ENCODE measurements at regions not wholly inside any gene's neighbourhood (a gene's known extent, or its start where the extent isn't known, plus 50 kb on each side); places are given as distances from the start of the nearest gene placed in this dataset.

DNA sequence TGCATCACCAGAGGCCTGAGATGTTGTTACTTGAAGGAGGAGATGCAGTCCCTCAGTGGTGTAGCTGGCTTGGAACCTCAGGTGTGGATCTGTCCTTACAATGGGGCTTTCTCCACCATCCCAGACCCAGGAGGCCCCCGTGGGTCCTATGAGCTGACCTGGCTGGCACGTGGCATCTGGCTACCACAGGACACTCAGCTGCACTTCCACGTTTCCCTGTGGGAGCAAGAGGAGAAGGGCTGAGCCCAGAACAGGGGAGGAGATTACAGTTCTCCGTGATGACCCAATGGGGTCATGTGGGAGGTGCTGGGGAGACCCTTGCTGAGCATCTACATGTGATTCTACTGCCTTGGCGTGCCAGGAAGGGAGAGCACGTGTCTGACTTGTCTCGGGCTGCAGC lies 1448.4 kb downstream of the TBC1D22A start:
- Histone ChIP-seq H3K27ac (ENCODE audit: low read length) (no peak overlapping the region), H3K9ac (ENCODE audit: low read length) (no peak overlapping the region), H3K79me2 (ENCODE audit: low read length) (no peaks in the 10 kb centered on the region), H3K4me3 (ENCODE audit: low read length) (no peak overlapping the region), H3K4me1 (ENCODE audit: low read length) (no peaks in the 10 kb centered on the region), H3F3A (ENCODE audit: insufficient read depth, low read length) (no peaks in the 10 kb centered on the region), H3K9me2 (replicated peaks; ENCODE audit: insufficient read depth, low read length) (no peaks in the 10 kb centered on the region), H3K27me3 (replicated peaks; ENCODE audit: insufficient read depth, low read length) (no peaks in the 10 kb centered on the region), H3K9me3 (replicated peaks; ENCODE audit: insufficient read depth, low read length) (no peaks in the 10 kb centered on the region), H2AFZ (ENCODE audit: low read length) (no peak overlapping the region), H3K36me3 (replicated peaks; ENCODE audit: insufficient read depth, low read length) (no peaks in the 10 kb centered on the region), H4K20me1 (ENCODE audit: insufficient read depth, low read length) (no peaks in the 10 kb centered on the region), H3K4me2 (ENCODE audit: low read depth, low read length) (no peak overlapping the region)
- no peak for DNase-seq
- TF ChIP-seq, protein P1, sequence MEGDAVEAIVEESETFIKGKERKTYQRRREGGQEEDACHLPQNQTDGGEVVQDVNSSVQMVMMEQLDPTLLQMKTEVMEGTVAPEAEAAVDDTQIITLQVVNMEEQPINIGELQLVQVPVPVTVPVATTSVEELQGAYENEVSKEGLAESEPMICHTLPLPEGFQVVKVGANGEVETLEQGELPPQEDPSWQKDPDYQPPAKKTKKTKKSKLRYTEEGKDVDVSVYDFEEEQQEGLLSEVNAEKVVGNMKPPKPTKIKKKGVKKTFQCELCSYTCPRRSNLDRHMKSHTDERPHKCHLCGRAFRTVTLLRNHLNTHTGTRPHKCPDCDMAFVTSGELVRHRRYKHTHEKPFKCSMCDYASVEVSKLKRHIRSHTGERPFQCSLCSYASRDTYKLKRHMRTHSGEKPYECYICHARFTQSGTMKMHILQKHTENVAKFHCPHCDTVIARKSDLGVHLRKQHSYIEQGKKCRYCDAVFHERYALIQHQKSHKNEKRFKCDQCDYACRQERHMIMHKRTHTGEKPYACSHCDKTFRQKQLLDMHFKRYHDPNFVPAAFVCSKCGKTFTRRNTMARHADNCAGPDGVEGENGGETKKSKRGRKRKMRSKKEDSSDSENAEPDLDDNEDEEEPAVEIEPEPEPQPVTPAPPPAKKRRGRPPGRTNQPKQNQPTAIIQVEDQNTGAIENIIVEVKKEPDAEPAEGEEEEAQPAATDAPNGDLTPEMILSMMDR (IDR thresholded peaks at IDR 0.05; ENCODE audit: low read length) = no peak
- TF ChIP-seq EZH2phosphoT487 (IDR thresholded peaks at IDR 0.05; ENCODE audit: low read length) (no peak), EZH2 (optimal IDR thresholded peaks at IDR 0.05; ENCODE audit: low read depth, low read length) (no peak)

DNA sequence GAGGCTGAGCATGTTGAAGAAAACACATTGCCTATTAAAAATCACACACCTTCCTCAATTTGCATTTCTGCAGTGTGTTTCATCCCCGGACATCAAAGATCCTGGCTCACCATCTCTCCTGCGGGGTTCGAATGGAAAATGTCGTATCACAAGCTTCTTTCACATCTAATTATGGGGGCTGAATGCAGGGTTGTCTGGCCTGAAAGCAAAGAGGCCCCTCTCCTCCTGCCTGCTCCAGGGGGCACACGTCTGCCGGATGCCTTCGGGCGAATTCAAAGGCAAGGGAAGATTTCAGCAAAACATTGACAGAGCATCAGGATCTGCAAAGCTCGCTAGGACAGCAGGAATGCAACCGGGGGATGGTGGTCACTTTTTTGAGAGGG lies 1447.7 kb downstream of the TBC1D22A start:
- Histone ChIP-seq H3K9me3 (replicated peaks; ENCODE audit: insufficient read depth, low read length) (no peaks in the 10 kb centered on the region), H3K4me3 (ENCODE audit: low read length) (no peak overlapping the region), H3K4me1 (ENCODE audit: low read length) (no peaks in the 10 kb centered on the region), H3K9me2 (replicated peaks; ENCODE audit: insufficient read depth, low read length) (no peaks in the 10 kb centered on the region), H4K20me1 (ENCODE audit: insufficient read depth, low read length) (no peaks in the 10 kb centered on the region), H3F3A (ENCODE audit: insufficient read depth, low read length) (no peaks in the 10 kb centered on the region), H3K27ac (ENCODE audit: low read length) (no peak overlapping the region), H3K27me3 (replicated peaks; ENCODE audit: insufficient read depth, low read length) (no peaks in the 10 kb centered on the region), H2AFZ (ENCODE audit: low read length) (no peak overlapping the region), H3K9ac (ENCODE audit: low read length) (no peak overlapping the region), H3K79me2 (ENCODE audit: low read length) (no peaks in the 10 kb centered on the region), H3K4me2 (ENCODE audit: low read depth, low read length) (no peak overlapping the region), H3K36me3 (replicated peaks; ENCODE audit: insufficient read depth, low read length) (no peaks in the 10 kb centered on the region)
- DNase-seq = no peak
- TF ChIP-seq EZH2 (optimal IDR thresholded peaks at IDR 0.05; ENCODE audit: low read depth, low read length) (no peak), EZH2phosphoT487 (IDR thresholded peaks at IDR 0.05; ENCODE audit: low read length) (no peak)
- TF ChIP-seq, protein P1 (IDR thresholded peaks at IDR 0.05; ENCODE audit: low read length) = no peak

DNA sequence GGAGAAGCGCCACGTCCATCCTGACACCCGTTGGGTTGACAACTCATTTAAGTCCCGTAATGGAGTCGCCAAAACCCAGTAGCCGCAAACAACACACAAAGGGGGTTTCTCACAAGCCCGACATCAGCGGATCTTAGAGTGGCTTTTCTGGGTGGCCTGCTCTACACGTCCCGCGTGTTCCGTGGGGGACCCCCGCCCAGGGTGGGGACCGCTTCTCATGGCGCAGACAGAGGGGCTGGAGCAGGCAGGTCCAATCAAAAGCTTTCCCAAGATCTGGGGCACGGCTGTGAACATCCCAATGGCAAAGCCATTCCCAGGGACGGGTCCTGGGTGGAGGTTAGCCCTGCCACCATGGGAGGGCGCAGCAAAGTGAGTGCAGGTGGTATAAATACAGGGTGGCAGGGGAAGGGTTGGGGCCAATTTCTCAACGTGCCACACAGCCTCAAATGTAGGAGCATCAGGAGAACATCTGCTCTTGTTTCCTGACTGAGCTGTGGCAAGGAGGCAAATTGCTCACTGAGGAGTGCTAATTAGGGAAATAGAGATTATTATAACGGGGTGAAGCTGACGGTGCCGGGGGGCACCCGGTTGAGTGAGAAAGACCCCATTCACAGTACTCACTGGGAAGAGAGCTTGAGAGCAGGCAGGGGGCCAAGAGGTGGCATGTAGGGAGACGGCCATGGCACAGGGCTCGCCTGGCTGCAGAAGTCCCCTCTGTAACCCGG lies 1447.2 kb downstream of the TBC1D22A start:
- no peaks in the 10 kb centered on the region for H3K9me3 ChIP-seq (replicated peaks; ENCODE audit: insufficient read depth, low read length)
- no peak overlapping the region for H3K9ac ChIP-seq (ENCODE audit: low read length)
- no peaks in the 10 kb centered on the region for H3K9me2 ChIP-seq (replicated peaks; ENCODE audit: insufficient read depth, low read length)

More for the DNA sequence above, 1447.2 kb downstream of the TBC1D22A start:
- H3K27me3 ChIP-seq (replicated peaks; ENCODE audit: insufficient read depth, low read length) = no peaks in the 10 kb centered on the region
- H3K4me2 ChIP-seq (ENCODE audit: low read depth, low read length) = no peak overlapping the region
- H3K36me3 ChIP-seq (replicated peaks; ENCODE audit: insufficient read depth, low read length) = no peaks in the 10 kb centered on the region
- H4K20me1 ChIP-seq (ENCODE audit: insufficient read depth, low read length) = no peaks in the 10 kb centered on the region
- no peak overlapping the region for H3K4me3 ChIP-seq (ENCODE audit: low read length)
- H3K79me2 ChIP-seq (ENCODE audit: low read length) = no peaks in the 10 kb centered on the region
- no peak for DNase-seq
- TF ChIP-seq EZH2phosphoT487 (IDR thresholded peaks at IDR 0.05; ENCODE audit: low read length) = no peak
- TF ChIP-seq, protein P1 (IDR thresholded peaks at IDR 0.05; ENCODE audit: low read length) = no peak
- no peak for TF ChIP-seq EZH2 (optimal IDR thresholded peaks at IDR 0.05; ENCODE audit: low read depth, low read length)
- no peak overlapping the region for H2AFZ ChIP-seq (ENCODE audit: low read length)
- no peaks in the 10 kb centered on the region for H3F3A ChIP-seq (ENCODE audit: insufficient read depth, low read length)
- H3K4me1 ChIP-seq (ENCODE audit: low read length) = no peaks in the 10 kb centered on the region
- H3K27ac ChIP-seq (ENCODE audit: low read length) = no peak overlapping the region

All from MM.1S (cell line).